Panc1 (cell line): ENCODE measurements at regions not wholly inside any gene's neighbourhood (a gene's known extent, or its start where the extent isn't known, plus 50 kb on each side); places are given as distances from the start of the nearest gene placed in this dataset.

Experiments
- CTCF ChIP-seq: fragments of 450-650 bp; IDR thresholded peaks from 2 replicates; pipeline ENCODE4 v1.5.1; 2017; ENCODE audit warnings: mild to moderate bottlenecking
- POLR2AphosphoS5 ChIP-seq: IDR thresholded peaks from 2 replicates; pipeline ENCODE4 v1.6.1; 2012; ENCODE audit warnings: mild to moderate bottlenecking, low read depth, low read length, moderate library complexity
- SIN3A ChIP-seq: IDR thresholded peaks from 2 replicates; pipeline ENCODE4 v1.6.1; 2012; ENCODE audit warnings: low read depth, mild to moderate bottlenecking, low read length, moderate library complexity, borderline replicate concordance; ENCODE audit not compliant: insufficient read depth

DNA sequence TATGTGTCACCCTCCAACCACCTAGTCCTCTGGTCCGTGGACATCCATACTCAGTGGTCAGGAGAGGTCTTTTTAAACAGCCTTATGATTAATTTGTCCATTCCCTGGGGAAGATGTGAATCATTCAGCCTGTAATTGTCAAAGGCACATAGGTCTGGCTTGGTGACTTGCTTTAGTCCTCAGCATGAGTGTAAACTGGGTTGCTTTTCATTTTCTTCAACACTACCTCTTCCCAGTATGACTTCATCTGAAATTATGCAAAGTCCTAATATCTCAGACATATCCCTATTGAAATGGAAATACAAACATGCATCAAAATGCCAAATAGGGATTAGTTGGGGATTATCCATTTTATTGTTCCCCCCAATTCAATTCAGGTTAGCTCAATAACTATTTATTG lies 208.3 kb upstream of the AMOT start:
- TF ChIP-seq CTCF (no peak), SIN3A (no peak), POLR2AphosphoS5 (no peak)
